Urinary bladder (tissue), 3 donors: ENCODE measurements at regions not wholly inside any gene's neighbourhood (a gene's known extent, or its start where the extent isn't known, plus 50 kb on each side); places are given as distances from the start of the nearest gene placed in this dataset.
"Not testable (repeated sequence)": the region's sequence is repeated elsewhere in the genome, so short reads cannot be mapped to it uniquely, and the experiment has no call there.

Source experiments
- DNase-seq: peaks from one replicate; pipeline ENCODE4 v3.0.0-alpha.2; 2015; ENCODE audit errors: extremely low spot score
- H3K27ac ChIP-seq: one replicate; pipeline ENCODE4 v1.5.1; 2013; ENCODE audit warnings: low read depth, mild to moderate bottlenecking, moderate library complexity
- H3K36me3 ChIP-seq: one replicate; pipeline ENCODE4 v1.6.1; 2013; ENCODE audit warnings: mild to moderate bottlenecking, moderate library complexity; ENCODE audit not compliant: insufficient read depth
- H3K4me1 ChIP-seq: one replicate; pipeline ENCODE4 v1.6.1; 2013; ENCODE audit warnings: mild to moderate bottlenecking, moderate library complexity; ENCODE audit not compliant: insufficient read depth
- H3K4me3 ChIP-seq: one replicate; pipeline ENCODE4 v1.5.1; 2013; ENCODE audit warnings: low read depth, low read length
- WGBS: extraction: QIAGEN DNeasy Blood & Tissue Kit; methylation state at CpG from one replicate; pipeline ENCODE4 v1.1.7; 2013; 5-methylcytosine and 5-hydroxymethylcytosine counted together
- donor health status: healthy with polysubstance abuse.
- donor health status: healthy.

DNA sequence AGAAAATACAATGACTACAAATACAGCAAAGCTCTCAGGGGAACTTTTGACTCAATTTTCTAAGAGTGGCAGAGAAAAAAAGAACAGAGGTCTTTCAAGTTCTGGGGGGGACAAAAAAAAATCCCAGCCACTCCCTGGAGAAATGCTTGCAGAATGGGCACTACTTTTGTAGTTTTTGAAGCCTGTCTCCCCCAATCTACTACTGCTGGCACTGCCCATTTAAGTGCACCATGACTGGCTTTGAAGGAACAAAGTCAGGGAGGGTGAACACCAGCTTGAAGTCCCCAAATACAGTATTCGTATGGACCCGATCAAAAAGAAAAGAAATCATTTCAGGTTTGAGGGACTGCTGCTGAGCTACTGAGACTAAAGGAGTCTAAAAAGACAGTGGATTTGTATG, 1824.4 kb downstream of the ARAP2 start:
- WGBS, result 94% methylated on average over 2 of the region's 2 CpGs
- Histone ChIP-seq H3K4me1 (no peaks in the 10 kb centered on the region), H3K36me3 (no peaks in the 10 kb centered on the region), H3K4me3 (no peak overlapping the region), H3K27ac (no peak overlapping the region)
- no peak for DNase-seq

DNA sequence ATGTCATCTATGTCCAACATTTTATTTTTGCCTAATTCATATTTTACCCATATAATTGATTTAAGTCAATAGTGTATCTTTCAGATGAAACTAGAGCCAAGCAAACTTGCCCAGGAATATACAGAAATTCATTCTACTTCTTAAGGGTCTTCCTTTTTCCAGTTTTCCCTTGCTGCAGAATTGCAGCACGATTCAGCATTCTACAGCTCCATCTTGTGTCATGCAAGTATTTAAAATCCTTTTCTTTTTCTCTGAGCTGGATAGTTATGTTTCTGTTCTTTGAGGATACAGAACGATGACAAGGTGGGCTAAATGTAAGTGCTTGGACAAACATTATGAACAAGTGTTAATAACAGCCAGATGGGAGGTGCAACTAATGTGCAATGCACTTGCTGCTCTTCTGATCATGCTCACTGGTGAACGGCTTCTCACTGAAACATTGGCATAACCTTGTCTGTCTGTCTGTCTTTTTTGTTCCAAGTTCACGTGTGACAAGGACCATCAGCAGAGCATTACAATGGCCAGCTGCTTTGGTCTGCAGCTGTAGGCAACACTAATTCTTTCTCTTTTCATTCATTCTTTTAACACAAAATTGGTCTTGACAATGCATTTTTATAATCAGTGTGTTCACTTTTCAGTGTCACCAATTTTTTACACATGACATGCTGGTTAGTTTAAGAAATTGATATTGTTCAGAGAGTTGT, 1821.7 kb downstream of the ARAP2 start:
- no peaks in the 10 kb centered on the region for H3K4me1 ChIP-seq

DNA sequence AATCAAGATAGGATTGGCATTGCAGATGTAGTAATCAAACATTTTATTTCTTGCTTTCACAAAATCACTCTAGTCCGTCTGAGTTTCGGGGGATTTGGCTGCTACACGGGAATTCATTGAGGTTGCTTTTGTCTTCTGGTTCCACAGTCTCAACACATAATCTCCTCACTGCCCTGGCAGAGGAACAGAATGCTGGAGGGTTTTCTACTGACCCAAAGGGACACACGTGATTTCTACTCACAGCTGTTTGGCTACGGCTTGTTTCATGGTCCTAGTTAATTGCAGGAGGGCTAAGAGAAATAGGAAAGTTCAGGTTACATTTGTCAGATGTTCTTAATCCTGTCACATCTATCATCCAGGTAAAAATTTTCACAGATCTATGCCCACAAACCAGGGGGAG, 1811.6 kb downstream of the ARAP2 start:
- H3K4me3 ChIP-seq, result no peak overlapping the region
- 89% methylated on average over 5 of the region's 5 CpGs for WGBS
- no peak for DNase-seq
- no peaks in the 10 kb centered on the region for H3K4me1 ChIP-seq
- H3K36me3 ChIP-seq, result no peaks in the 10 kb centered on the region
- no peak overlapping the region for H3K27ac ChIP-seq

More for the DNA sequence above, 1821.7 kb downstream of the ARAP2 start:
- no peaks in the 10 kb centered on the region for H3K36me3 ChIP-seq
- 41% methylated on average over 4 of the region's 4 CpGs for WGBS
- DNase-seq, result no peak
- H3K27ac ChIP-seq, result no peak overlapping the region
- no peak overlapping the region for H3K4me3 ChIP-seq

DNA sequence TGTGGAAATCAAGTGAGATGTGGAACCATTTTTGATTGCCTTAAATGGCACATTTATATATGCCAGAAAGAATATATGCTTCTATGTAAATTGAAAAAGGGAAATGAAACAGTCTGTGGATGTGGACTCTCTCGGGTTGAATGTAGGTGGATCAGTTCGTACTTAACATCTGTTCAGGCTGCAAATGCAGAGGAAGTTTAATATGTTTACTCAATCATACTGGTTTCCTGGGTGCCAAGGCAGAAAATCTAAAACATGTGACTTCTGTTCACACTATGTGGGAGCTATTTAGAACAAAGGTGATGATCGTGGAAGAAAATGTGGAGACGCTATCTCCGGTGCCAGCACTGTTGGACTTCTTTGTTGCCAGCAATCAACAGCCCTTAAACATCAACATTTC, 1809.9 kb downstream of the ARAP2 start:
- H3K4me3 ChIP-seq, DNase-seq, H3K36me3 ChIP-seq, H3K27ac ChIP-seq, H3K4me1 ChIP-seq: not testable (repeated sequence)
- WGBS, result 80% methylated on average over 5 of the region's 5 CpGs

DNA sequence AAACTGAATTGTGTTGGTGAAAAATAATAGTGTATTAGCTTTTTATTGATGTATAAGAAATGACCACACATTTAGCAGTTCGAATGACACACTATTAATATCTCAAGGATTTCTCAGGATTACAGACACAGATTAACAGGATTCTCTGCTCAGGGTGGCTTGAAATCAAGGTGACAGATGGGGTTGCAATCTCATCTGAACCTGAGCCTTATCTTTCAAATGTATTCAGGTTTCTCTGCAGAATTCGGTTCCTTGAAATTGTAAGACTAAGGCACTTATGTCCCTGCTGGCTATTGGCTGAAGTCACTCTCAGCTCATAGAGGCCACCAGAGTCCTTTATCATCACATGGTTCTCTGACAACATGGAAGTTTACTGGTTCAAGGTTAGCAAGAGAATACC, 1780.1 kb downstream of the ARAP2 start:
- no peaks in the 10 kb centered on the region for H3K4me1 ChIP-seq
- no peak overlapping the region for H3K27ac ChIP-seq
- no peak for DNase-seq
- 71% methylated on average over 2 of the region's 2 CpGs for WGBS
- H3K36me3 ChIP-seq, result no peaks in the 10 kb centered on the region
- H3K4me3 ChIP-seq, result no peak overlapping the region

DNA sequence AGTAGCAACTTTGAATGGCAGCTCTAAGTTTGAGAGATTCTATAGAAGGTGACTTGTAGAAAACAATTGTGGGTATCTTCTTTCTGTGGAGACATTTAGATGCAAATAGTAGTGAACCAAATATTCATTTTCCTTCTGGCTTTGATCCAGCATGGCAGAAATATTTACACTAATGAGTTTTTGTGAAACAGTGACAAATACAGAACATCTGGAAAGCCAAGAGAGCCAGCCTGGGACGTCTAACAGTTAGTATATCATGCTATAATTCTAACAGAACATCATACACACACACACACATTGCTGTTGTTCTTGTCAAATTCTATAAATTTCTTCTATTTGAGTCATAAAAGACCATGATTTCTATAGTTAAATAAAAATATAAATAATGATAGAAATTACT, 1777.9 kb downstream of the ARAP2 start:
- WGBS, result 12% methylated on average over 1 of the region's 1 CpG
- Histone ChIP-seq H3K4me1 (no peaks in the 10 kb centered on the region), H3K27ac (no peak overlapping the region), H3K36me3 (no peaks in the 10 kb centered on the region), H3K4me3 (no peak overlapping the region)
- no peak for DNase-seq

DNA sequence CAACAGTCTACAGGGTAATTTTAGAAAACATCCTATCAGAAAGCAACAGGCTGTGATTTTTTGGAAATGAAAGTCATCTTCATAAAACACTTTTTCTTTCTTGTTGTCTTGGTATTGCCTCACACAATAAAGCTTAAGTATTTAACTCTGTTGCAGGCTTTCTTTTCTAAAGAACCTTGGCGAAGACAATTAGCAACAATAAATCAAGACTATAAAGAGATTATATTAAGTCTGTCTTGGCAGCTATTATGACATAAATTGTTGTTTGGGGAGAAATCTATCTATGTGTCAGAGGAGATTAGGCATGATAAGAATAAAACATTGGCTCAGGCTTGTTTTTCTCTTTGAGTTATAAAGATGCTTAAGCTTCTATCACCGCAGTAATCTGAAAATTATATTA, 1774.8 kb downstream of the ARAP2 start:
- H3K27ac ChIP-seq, result no peak overlapping the region
- H3K4me1 ChIP-seq, result no peaks in the 10 kb centered on the region
- WGBS, result 46% methylated on average over 2 of the region's 2 CpGs
- H3K36me3 ChIP-seq, result no peaks in the 10 kb centered on the region
- no peak overlapping the region for H3K4me3 ChIP-seq
- DNase-seq, result no peak

DNA sequence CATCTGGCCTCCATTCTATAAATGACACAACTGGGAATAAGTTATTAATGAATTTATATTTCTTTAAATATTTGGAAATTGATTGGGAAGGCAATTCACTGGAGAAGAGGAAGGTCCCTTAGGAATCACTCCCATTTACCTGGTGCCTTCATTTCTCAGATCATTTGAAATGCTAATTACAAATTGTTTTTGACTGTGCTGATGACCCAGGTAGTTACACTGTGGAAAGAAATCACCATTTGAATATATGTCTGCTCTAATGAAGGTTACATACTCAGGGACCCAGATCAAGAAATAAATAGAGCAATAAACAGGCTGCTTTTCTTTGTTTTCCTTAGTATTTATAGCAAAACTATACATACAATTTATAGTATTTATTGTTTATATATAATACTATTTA, 1759.1 kb downstream of the ARAP2 start:
- H3K36me3 ChIP-seq, result no peaks in the 10 kb centered on the region
- H3K4me1 ChIP-seq, result no peaks in the 10 kb centered on the region
- no peak for DNase-seq
- H3K27ac ChIP-seq, result no peak overlapping the region
- H3K4me3 ChIP-seq, result no peak overlapping the region

DNA sequence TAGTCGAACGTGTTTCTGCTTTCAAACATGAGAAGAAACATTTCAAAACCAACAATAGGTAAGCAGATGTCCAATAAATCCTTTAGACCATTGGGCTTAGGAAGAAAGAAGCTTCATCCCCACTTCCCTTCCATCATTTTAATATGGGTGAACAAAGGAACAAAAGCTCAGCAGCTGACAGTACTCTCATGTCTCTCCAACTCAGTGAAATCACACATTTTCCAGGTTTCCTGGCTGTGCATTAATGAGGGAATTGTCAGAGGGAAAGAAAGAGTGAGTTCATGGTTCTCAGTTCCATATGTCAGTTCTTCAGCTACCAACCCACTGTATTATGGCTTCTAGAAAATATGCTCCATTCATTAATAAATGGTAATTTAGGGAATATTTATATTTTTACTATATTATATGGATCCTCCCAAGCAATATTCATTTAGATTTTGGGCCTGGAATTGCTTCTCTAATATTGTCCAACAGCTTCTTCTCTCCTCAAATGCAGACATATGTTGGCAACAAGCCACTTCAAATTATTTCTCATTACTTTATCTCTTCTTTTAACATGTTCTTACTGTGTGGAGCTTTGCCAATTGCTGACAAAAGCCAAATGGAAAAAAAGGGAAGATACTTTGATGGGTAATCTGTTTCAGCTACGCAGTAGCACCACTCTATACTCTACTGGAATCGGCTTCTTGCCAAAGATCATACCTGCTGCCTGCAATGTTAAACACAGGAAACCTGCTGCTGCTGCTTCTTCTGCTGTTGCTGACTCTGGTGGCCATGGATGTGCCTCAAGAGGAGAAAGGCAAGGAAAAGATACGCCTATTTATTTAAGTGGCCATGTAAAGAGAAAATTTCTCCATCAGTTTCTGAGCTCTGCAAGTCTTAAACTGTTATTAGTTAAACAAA, 1757.6 kb downstream of the ARAP2 start:
- Histone ChIP-seq H3K4me1 (no peaks in the 10 kb centered on the region), H3K4me3 (no peak overlapping the region), H3K36me3 (no peaks in the 10 kb centered on the region), H3K27ac (no peak overlapping the region)
- no peak for DNase-seq
- WGBS, result 74% methylated on average over 5 of the region's 5 CpGs

DNA sequence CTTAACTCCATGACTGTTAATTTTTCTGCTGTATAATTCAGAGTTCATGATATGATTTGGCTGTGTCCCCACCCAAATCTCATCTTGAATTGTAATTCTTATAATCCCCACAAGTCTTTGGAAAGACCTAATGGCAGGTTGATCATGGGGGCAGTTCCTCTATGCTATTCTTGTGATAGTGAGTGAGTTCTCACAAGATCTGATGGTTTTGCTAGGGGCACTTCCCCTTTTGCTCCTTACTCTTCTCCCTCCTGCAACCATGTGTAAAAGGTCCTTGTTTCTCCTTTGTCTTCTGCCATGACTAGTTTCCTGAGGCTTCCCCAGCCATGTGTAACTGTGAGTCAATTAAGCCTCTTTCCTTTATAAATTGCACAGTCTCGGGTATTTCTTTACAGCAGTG, 1751.9 kb downstream of the ARAP2 start:
- WGBS, result 84% methylated on average over 1 of the region's 1 CpG
- Histone ChIP-seq H3K36me3 (no peaks in the 10 kb centered on the region), H3K4me3 (no peak overlapping the region)

DNA sequence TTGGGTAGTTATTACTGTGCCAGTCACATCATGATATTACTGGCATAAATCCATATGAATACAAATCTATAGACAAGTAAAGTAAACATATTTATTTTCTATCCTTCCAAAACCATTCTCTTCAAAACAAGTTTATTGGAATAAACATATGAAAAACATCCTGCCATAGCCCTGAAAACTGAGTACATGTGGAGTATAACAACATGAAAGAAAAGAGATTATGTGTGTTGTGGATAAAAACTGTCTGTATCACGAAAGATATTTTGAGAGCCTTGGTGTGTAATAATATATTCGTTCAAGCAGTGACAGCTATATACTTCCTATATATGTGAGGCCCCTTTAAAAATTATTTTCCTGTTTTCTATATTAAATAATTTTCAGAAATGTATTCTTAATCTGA, 1742.2 kb downstream of the ARAP2 start:
- no peaks in the 10 kb centered on the region for H3K36me3 ChIP-seq
- H3K27ac ChIP-seq, result no peak overlapping the region
- WGBS, result 60% methylated on average over 2 of the region's 2 CpGs
- no peak for DNase-seq
- H3K4me3 ChIP-seq, result no peak overlapping the region
- no peaks in the 10 kb centered on the region for H3K4me1 ChIP-seq

More for the DNA sequence above, 1751.9 kb downstream of the ARAP2 start:
- no peak for DNase-seq
- H3K4me1 ChIP-seq, result no peaks in the 10 kb centered on the region
- H3K27ac ChIP-seq, result no peak overlapping the region

DNA sequence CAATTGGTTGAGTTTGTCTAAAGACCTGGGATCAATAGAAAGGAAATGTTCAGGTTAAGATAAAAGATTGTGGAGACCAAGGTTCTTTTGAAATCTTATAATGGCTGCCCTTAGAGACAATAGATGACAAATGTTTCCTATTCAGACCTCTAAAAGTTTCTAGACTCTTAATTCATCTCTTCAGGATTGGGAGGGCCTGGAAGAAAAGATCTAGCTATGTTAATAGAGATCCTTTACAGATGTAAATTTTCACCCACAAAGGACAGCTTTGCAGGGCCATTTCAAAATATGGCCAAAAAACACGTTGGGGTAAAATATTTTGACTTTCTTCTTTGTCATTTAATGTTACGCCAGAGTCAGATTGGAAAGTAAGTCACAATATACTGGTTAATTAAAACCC, 1739.6 kb downstream of the ARAP2 start:
- H3K4me1 ChIP-seq, DNase-seq, H3K4me3 ChIP-seq, H3K36me3 ChIP-seq, H3K27ac ChIP-seq: not testable (repeated sequence)
- WGBS, result 75% methylated on average over 2 of the region's 2 CpGs

DNA sequence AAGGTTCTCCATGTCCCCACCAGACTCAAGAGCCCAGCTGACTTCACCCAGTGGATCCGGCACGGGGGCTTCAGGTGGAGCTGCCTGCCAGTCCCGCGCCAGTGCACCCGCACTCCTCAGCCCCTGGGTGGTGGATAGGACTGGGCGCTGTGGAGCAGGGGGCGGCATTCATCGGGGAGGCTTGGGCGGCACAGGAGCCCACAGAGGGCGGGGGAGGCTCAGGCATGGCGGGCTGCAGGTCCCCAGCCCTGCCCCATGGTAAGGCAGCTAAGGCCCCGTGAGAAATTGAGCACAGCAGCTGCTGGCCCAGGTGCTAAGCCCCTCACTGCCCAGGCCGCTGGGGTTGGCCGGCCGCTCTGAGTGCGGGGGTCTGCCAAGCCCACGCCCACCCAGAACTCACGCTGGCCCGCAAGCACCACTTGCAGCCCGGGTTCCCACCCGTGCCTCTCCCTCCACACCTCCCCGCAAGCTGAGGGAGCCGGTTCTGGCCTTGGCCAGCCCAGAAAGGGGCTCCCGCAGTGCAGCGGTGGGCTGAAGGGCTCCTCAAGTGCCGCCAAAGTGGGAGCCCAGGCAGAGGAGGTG, 1737.7 kb downstream of the ARAP2 start:
- not testable (repeated sequence) for DNase-seq, H3K4me1 ChIP-seq, H3K27ac ChIP-seq, H3K4me3 ChIP-seq, H3K36me3 ChIP-seq
- WGBS, result 94% methylated on average over 26 of the region's 26 CpGs

DNA sequence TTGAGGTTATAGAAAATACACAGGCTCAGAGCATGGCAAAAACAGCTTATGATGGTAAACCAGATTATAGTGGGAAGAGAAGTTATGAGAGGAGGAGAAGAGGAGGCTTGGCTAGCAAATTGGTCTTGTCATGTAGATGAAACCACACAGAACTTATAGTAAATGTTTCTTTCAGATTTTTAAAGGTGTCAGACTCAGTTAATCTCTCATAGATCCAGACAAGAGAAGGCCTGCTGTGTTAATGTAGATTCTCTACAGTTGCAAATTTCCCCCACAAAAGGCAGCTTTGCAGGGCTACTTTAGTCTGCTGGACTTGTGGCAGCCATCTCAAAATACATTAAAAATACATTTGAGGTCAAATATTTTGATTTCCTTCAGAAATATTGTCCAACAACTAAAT, 1731.7 kb downstream of the ARAP2 start:
- H3K4me3 ChIP-seq, result no peak overlapping the region
- no peaks in the 10 kb centered on the region for H3K36me3 ChIP-seq
- no peak overlapping the region for H3K27ac ChIP-seq
- H3K4me1 ChIP-seq, result no peaks in the 10 kb centered on the region
- no peak for DNase-seq
